Kidney (tissue), 13 donors: ENCODE measurements at regions not wholly inside any gene's neighbourhood (a gene's known extent, or its start where the extent isn't known, plus 50 kb on each side); places are given as distances from the start of the nearest gene placed in this dataset.

Source experiments
- DNase-seq, 5 donors: peaks; one replicate each; pipeline ENCODE4 v3.0.0-alpha.2; 2013 to 2020
- FAIRE-seq: peaks from 2 replicates; lab custom pipeline; 2012; peaks lifted over from hg19 to GRCh38; lab: Jason Lieb, UNC
- H3K27ac ChIP-seq, 2 donors: one replicate each; pipeline ENCODE4 v1.7.0; 2013; ENCODE audit warnings: low read depth in 2 of 2, low read length in 2 of 2, inconsistent platforms in 1 of 2
- H3K27me3 ChIP-seq: one replicate; pipeline ENCODE4 v1.7.1; 2013; ENCODE audit warnings: low read length, inconsistent platforms; ENCODE audit not compliant: control insufficient read depth, insufficient read depth
- H3K36me3 ChIP-seq, 3 donors: one replicate each; pipeline versions ENCODE4 v1.7.0 to v1.7.1; 2013; ENCODE audit warnings: low read length in 3 of 3, control low read depth in 1 of 3, inconsistent platforms in 1 of 3; ENCODE audit not compliant: insufficient read depth in 3 of 3, control insufficient read depth in 2 of 3
- H3K4me1 ChIP-seq, 3 donors: one replicate each; pipeline versions ENCODE4 v1.7.0 to v1.7.1; 2013; ENCODE audit warnings: low read length in 3 of 3, inconsistent platforms in 1 of 3, low read depth in 1 of 3; ENCODE audit not compliant: control insufficient read depth in 2 of 3, insufficient read depth in 2 of 3
- H3K4me3 ChIP-seq, 3 donors: one replicate each; pipeline versions ENCODE4 v1.7.0 to v1.8.1; 2013; ENCODE audit warnings: low read length in 3 of 3, control low read depth in 1 of 3, inconsistent platforms in 1 of 3
- H3K9ac ChIP-seq, 3 donors: one replicate each; pipeline versions ENCODE4 v1.7.0 to v1.7.1; 2013; ENCODE audit warnings: low read length in 3 of 3, control low read depth in 1 of 3, inconsistent platforms in 1 of 3
- H3K9me3 ChIP-seq, 3 donors: one replicate each; pipeline versions ENCODE4 v1.7.0 to v1.7.1; 2013; ENCODE audit warnings: low read length in 3 of 3, control low read depth in 1 of 3, inconsistent platforms in 1 of 3; ENCODE audit not compliant: control insufficient read depth in 2 of 3, insufficient read depth in 1 of 3
- intact Hi-C: fragments of 100-400 bp; cut with DNase I; formaldehyde crosslinking; loops from one replicate; pipeline ENCODE4 v1.11.1; 2022
- TF ChIP-seq, protein P1 (sequence below): IDR thresholded peaks from 3 replicates; pipeline ENCODE4 v1.5.1; 2012; ENCODE audit warnings: mild to moderate bottlenecking, moderate library complexity, borderline replicate concordance; ENCODE audit not compliant: insufficient read depth; ENCODE audit errors: extremely low read depth
- donor health status: control.
- donor health status: control.
- donor health status: control.
- donor health status: control.
- donor health status: control.
- donor health status: DM: yes; HTN: yes; CAD: no.
- donor health status: Normal renal cell carcinoma (clear cell type).

- H3K4me1 ChIP-seq, result no peaks in the 10 kb centered on the region
- intact Hi-C loops, result no loop called here
- H3K27me3 ChIP-seq, result no peaks in the 10 kb centered on the region
- H3K36me3 ChIP-seq, result no peaks in the 10 kb centered on the region
- FAIRE-seq (no peak), DNase-seq (no peak)
- TF ChIP-seq, protein P1, sequence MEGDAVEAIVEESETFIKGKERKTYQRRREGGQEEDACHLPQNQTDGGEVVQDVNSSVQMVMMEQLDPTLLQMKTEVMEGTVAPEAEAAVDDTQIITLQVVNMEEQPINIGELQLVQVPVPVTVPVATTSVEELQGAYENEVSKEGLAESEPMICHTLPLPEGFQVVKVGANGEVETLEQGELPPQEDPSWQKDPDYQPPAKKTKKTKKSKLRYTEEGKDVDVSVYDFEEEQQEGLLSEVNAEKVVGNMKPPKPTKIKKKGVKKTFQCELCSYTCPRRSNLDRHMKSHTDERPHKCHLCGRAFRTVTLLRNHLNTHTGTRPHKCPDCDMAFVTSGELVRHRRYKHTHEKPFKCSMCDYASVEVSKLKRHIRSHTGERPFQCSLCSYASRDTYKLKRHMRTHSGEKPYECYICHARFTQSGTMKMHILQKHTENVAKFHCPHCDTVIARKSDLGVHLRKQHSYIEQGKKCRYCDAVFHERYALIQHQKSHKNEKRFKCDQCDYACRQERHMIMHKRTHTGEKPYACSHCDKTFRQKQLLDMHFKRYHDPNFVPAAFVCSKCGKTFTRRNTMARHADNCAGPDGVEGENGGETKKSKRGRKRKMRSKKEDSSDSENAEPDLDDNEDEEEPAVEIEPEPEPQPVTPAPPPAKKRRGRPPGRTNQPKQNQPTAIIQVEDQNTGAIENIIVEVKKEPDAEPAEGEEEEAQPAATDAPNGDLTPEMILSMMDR, result no peak
- no peak overlapping the region for H3K27ac ChIP-seq
- H3K9ac ChIP-seq, result no peak overlapping the region
- no peaks in the 10 kb centered on the region for H3K9me3 ChIP-seq
- H3K4me3 ChIP-seq, result no peak overlapping the region
Observed at GRCh38 chrX:39939678-39940077, 158.1 kb downstream of the BCOR start.

DNA sequence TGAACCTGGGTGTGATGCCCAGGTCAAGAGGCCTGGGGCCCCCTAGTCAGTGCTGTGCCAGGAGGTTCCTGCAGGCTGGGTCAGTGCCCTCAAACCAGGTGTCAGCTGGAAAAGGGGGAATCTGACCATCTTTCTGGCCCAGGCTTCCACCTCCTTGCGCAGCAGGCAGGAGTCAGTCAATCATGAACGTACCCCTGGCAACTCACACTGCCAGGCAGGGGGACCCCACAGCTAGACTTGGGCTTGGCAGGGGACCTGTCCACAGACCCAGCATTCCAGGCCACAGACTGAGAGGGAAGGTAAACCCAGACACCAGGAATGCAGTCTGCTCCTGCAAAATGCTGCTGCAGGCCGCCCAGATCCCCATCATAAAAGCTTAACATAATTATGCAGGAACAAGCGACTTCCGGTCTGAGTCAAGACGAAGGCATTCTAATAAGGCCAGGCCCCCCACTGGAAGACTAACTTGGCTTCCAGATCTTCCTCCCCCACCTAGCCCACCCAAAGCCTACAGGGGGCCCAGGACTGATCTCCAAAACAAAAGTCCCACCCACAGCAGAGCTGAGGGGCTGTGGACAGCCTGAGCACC lies 156.3 kb downstream of the BCOR start:
- Histone ChIP-seq H3K9ac (no peak overlapping the region), H3K27me3 (no peaks in the 10 kb centered on the region), H3K36me3 (no peaks in the 10 kb centered on the region), H3K4me3 (no peak overlapping the region), H3K27ac (no peak overlapping the region), H3K4me1 (no peaks in the 10 kb centered on the region), H3K9me3 (no peaks in the 10 kb centered on the region)
- intact Hi-C loops, result no loop called here
- DNase-seq (peak in 2 of 5 donors; percentile 22 to 45), FAIRE-seq (no peak)
- TF ChIP-seq, protein P1, result no peak

- no peak overlapping the region for H3K27ac ChIP-seq
Observed at GRCh38 chrX:39944416-39944815, 153.3 kb downstream of the BCOR start.

More at GRCh38 chrX:39944416-39944815, 153.3 kb downstream of the BCOR start:
- Histone ChIP-seq H3K27me3 (no peaks in the 10 kb centered on the region), H3K4me1 (no peaks in the 10 kb centered on the region), H3K36me3 (no peaks in the 10 kb centered on the region), H3K9me3 (no peaks in the 10 kb centered on the region), H3K4me3 (no peak overlapping the region), H3K9ac (no peak overlapping the region)
- DNase-seq, result peak in 1 of 5 donors; percentile 38
- intact Hi-C loops, result no loop called here
- no peak for FAIRE-seq
- TF ChIP-seq, protein P1, result no peak
